ENCODE measurements at regions not wholly inside any gene's neighbourhood (a gene's known extent, or its start where the extent isn't known, plus 50 kb on each side); places are given as distances from the start of the nearest gene placed in this dataset.

- TF ChIP-seq, protein P1, sequence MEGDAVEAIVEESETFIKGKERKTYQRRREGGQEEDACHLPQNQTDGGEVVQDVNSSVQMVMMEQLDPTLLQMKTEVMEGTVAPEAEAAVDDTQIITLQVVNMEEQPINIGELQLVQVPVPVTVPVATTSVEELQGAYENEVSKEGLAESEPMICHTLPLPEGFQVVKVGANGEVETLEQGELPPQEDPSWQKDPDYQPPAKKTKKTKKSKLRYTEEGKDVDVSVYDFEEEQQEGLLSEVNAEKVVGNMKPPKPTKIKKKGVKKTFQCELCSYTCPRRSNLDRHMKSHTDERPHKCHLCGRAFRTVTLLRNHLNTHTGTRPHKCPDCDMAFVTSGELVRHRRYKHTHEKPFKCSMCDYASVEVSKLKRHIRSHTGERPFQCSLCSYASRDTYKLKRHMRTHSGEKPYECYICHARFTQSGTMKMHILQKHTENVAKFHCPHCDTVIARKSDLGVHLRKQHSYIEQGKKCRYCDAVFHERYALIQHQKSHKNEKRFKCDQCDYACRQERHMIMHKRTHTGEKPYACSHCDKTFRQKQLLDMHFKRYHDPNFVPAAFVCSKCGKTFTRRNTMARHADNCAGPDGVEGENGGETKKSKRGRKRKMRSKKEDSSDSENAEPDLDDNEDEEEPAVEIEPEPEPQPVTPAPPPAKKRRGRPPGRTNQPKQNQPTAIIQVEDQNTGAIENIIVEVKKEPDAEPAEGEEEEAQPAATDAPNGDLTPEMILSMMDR (IDR thresholded peaks at IDR 0.05; ENCODE audit: low read length), result no peak
- no peak for TF ChIP-seq EZH2 (IDR thresholded peaks at IDR 0.05; ENCODE audit: borderline replicate concordance, low read length)
These were observed 333.5 kb downstream of the BUD13 start for GRCh38 chr11:116439361-116439677.

Data from OCI-LY1 (cell line).